HEK293T (cell line): ENCODE measurements at regions not wholly inside any gene's neighbourhood (a gene's known extent, or its start where the extent isn't known, plus 50 kb on each side); places are given as distances from the start of the nearest gene placed in this dataset.

Experiments used
- BHLHE40 ChIP-seq: fragments of 450-650 bp; IDR thresholded peaks from 2 replicates; pipeline ENCODE4 v1.6.1; 2016; ENCODE audit warnings: mild to moderate bottlenecking, moderate library complexity, borderline replicate concordance
- ELF4 ChIP-seq: fragments of 450-650 bp; IDR thresholded peaks from 2 replicates; pipeline ENCODE4 v1.6.1; 2017; ENCODE audit warnings: antibody characterized with exemption
- HDGF ChIP-seq: fragments of 450-650 bp; IDR thresholded peaks from 2 replicates; pipeline ENCODE4 v1.6.1; 2017; ENCODE audit warnings: antibody characterized with exemption, borderline replicate concordance
- PKNOX1 ChIP-seq: fragments of 450-650 bp; IDR thresholded peaks from 2 replicates; pipeline ENCODE4 v1.6.1; 2016
- SP1 ChIP-seq: fragments of 450-650 bp; IDR thresholded peaks from 2 replicates; pipeline ENCODE4 v1.6.1; 2017
- SUZ12 ChIP-seq: fragments of 450-650 bp; IDR thresholded peaks from 2 replicates; pipeline ENCODE4 v1.6.1; 2016; ENCODE audit warnings: mild to moderate bottlenecking
- TARDBP ChIP-seq: fragments of 450-650 bp; IDR thresholded peaks from 2 replicates; pipeline ENCODE4 v1.6.1; 2016
- ZNF384 ChIP-seq: fragments of 450-650 bp; IDR thresholded peaks from 2 replicates; pipeline ENCODE4 v1.6.1; 2016

DNA sequence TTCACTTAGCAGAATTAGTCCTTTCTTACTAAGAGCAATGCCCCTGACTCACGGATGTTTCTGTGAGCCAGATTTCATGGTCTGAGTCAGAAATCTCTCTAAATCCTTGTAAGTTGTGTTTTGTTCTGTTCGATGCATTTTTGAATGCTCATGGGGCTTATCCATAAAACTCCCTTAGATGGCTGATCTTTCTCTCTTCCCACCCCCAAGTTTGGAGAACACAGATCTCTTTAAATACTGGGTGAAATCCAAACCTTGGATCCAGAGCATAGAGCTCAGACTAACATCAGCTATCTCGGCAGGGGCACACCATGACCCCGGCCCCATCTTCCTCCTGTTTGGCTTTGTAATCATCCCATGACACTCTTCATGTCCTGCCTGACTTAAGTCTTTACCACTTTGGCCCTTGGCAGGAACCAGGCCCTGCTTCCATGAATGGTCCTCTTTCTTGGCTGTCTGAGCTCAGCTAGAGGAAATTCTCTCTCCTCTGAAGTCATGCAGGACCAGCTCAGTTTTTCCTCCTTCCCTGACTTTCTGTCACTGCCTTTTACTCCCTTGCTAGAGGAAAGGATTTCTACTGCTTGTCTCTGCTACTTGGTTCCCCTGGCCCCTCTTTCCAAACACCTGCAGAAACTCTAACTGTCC, 120.4 kb upstream of the RAB11FIP2 start:
- TF ChIP-seq ELF4 (no peak), SUZ12 (no peak), SP1 (no peak), ZNF384 (no peak), PKNOX1 (no peak), HDGF (no peak), TARDBP (no peak), BHLHE40 (no peak)
